WTC11 (cell line): ENCODE measurements at regions not wholly inside any gene's neighbourhood (a gene's known extent, or its start where the extent isn't known, plus 50 kb on each side); places are given as distances from the start of the nearest gene placed in this dataset.

ENCODE experiments used
- ATAC-seq: fragments of 200-7000 bp; cut with Tn5 transposase; 2 replicates; pipeline ENCODE4 v1.10.0; 2021; ENCODE audit warnings: mild to moderate bottlenecking, moderate library complexity
- CTCF ChIA-PET: fragments of 300-600 bp; sonication (Branson Sonifier 250); formaldehyde crosslinking; loops from one replicate; lab custom pipeline; 2021; ENCODE audit warnings: antibody characterized with exemption; lab: Charles Lee
- POLR2A ChIA-PET: fragments of 350-600 bp; sonication (Branson Sonifier 250); formaldehyde crosslinking; loops from one replicate; lab custom pipeline; 2021; ENCODE audit warnings: antibody characterized with exemption; lab: Charles Lee
- DNase-seq: peaks from one replicate; pipeline ENCODE4 v3.0.0; 2021; ENCODE audit warnings: low spot score
- H3K27ac Mint-ChIP-seq: 2 replicates; pipeline ENCODE4 v1.8.0; 2021; ENCODE audit warnings: mixed read lengths
- H3K27me3 Mint-ChIP-seq: 2 replicates; pipeline ENCODE4 v1.8.0; 2021; ENCODE audit warnings: low read depth, mild to moderate bottlenecking, moderate library complexity, mixed read lengths
- H3K36me3 Mint-ChIP-seq: 2 replicates; pipeline ENCODE4 v1.8.0; 2021; ENCODE audit warnings: mixed read lengths
- H3K4me1 Mint-ChIP-seq: 2 replicates; pipeline ENCODE4 v1.8.0; 2022; ENCODE audit warnings: mixed read lengths
- H3K4me3 Mint-ChIP-seq: 2 replicates; pipeline ENCODE4 v1.8.0; 2021; ENCODE audit warnings: mild to moderate bottlenecking, moderate library complexity, mixed read lengths
- H3K9me3 Mint-ChIP-seq: 2 replicates; pipeline ENCODE4 v1.8.0; 2021; ENCODE audit warnings: mixed read lengths
- ATF3 ChIP-seq: sonication (generic); formaldehyde crosslinking; conservative IDR thresholded peaks from 2 replicates; pipeline ENCODE4 v1.8.1; 2022; ENCODE audit warnings: mild to moderate bottlenecking, missing genetic modification reagents
- GRHL2 ChIP-seq: fragments of 250-450 bp; sonication (Bioruptor Pico); IDR thresholded peaks from 2 replicates; pipeline ENCODE4 v1.8.0; 2022; ENCODE audit warnings: mild to moderate bottlenecking, moderate library complexity; ENCODE audit not compliant: insufficient replicate concordance, severe bottlenecking
- GTF2I ChIP-seq: fragments of 250-450 bp; sonication (Bioruptor Pico); conservative IDR thresholded peaks from 2 replicates; pipeline ENCODE4 v1.4.0; 2021; ENCODE audit warnings: mild to moderate bottlenecking
- HMGA2 ChIP-seq: fragments of 250-450 bp; sonication (Bioruptor Pico); IDR thresholded peaks from 2 replicates; pipeline ENCODE4 v1.4.0; 2021; ENCODE audit warnings: mild to moderate bottlenecking, moderate library complexity
- HMGXB4 ChIP-seq: sonication (generic); formaldehyde crosslinking; IDR thresholded peaks from 2 replicates; pipeline ENCODE4 v1.8.1; 2023; ENCODE audit warnings: mild to moderate bottlenecking, moderate library complexity, missing genetic modification reagents
- MAX ChIP-seq: sonication (generic); formaldehyde crosslinking; IDR thresholded peaks from 2 replicates; pipeline ENCODE4 v1.8.0; 2022; ENCODE audit warnings: mild to moderate bottlenecking, missing genetic modification reagents
- NFATC4 ChIP-seq: fragments of 250-450 bp; sonication (Bioruptor Pico); IDR thresholded peaks from 2 replicates; pipeline ENCODE4 v1.9.0; 2021; ENCODE audit warnings: mild to moderate bottlenecking
- NR2C2 ChIP-seq: sonication (generic); formaldehyde crosslinking; IDR thresholded peaks from 2 replicates; pipeline ENCODE4 v1.8.0; 2022; ENCODE audit warnings: mild to moderate bottlenecking, missing genetic modification reagents
- NR3C1 ChIP-seq: sonication (generic); formaldehyde crosslinking; conservative IDR thresholded peaks from 2 replicates; pipeline ENCODE4 v1.8.1; 2023; ENCODE audit warnings: low read depth, mild to moderate bottlenecking, missing genetic modification reagents
- SOX15 ChIP-seq: fragments of 250-450 bp; sonication (Bioruptor Pico); IDR thresholded peaks from 2 replicates; pipeline ENCODE4 v1.9.0; 2021; ENCODE audit warnings: mild to moderate bottlenecking
- TEAD4 ChIP-seq: sonication (generic); formaldehyde crosslinking; IDR thresholded peaks from 2 replicates; pipeline ENCODE4 v1.8.0; 2022; ENCODE audit warnings: mild to moderate bottlenecking, missing genetic modification reagents
- TP53 ChIP-seq: sonication (generic); formaldehyde crosslinking; IDR thresholded peaks from 2 replicates; pipeline ENCODE4 v1.8.1; 2023; ENCODE audit warnings: mild to moderate bottlenecking, missing genetic modification reagents
- ZBTB21 ChIP-seq: sonication (generic); formaldehyde crosslinking; IDR thresholded peaks from 2 replicates; pipeline ENCODE4 v1.8.1; 2023; ENCODE audit warnings: mild to moderate bottlenecking, missing genetic modification reagents, borderline replicate concordance
- ZNF423 ChIP-seq: fragments of 250-450 bp; sonication (Bioruptor Pico); IDR thresholded peaks from 2 replicates; pipeline ENCODE4 v2.1.2; 2022; ENCODE audit warnings: mild to moderate bottlenecking, moderate library complexity
- ZSCAN18 ChIP-seq: fragments of 250-450 bp; sonication (Bioruptor Pico); IDR thresholded peaks from 2 replicates; pipeline ENCODE4 v2.1.2; 2022; ENCODE audit warnings: mild to moderate bottlenecking, moderate library complexity

DNA sequence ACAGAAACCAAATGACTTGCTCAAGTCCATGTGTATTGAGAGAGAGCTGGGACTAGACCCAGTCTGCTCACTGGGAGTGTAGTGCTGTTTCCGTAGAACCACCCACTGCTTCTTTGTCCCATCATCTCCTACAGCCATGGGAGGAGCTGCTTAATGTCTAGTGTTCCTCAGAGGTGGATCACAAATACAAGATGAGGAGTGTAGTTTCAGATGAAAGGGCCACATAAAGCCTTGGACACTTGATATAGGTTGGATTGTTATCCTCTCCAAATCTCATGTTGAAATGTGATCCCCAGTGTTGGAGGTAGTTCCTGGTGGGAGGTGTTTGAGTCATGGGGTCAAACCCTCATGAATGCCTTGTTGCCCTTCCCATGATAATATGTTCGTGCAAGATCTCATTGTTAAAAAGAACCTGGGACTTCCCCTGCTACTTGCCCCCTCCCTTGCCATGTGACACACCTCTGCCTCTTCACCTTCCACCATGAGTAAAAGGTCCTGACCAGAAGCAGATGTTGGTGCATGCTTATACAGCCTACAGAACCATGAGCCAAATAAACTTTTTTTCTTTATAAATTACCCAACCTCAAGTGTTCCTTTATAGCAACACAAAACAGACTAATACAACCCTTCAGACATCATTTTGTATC lies 127.5 kb upstream of the DNAH14 start:
- ChIA-PET POLR2A (no interaction called here), CTCF (interaction anchor here (0.6 to 1.2 kb wide), 3 partner anchors 50 to 121 kb away, joined by 3 to 4 read pairs (median 3); no protein-coding TSS in a partner anchor)
- Mint-ChIP-seq H3K9me3 (peaks cover 11% of the 10 kb centered on the region), H3K4me3 (no peak overlapping the region), H3K27me3 (peaks cover 5% of the 10 kb centered on the region), H3K27ac (no peak overlapping the region; the same call in 1 of the 2 replicates), H3K36me3 (0 out of 2 replicates have a peak, but pooled peaks cover 8% of the 10 kb centered on the region), H3K4me1 (peaks cover 30% of the 10 kb centered on the region)
- ATAC-seq (peak; percentile 72), DNase-seq (no peak)
- TF ChIP-seq SOX15 (CRISPR knock-in tag) = no peak
- TF ChIP-seq ZNF423 = peak; percentile 7; the same call in 1 of the 2 replicates

- H3K9me3 Mint-ChIP-seq = peaks cover 11% of the 10 kb centered on the region
- H3K4me1 Mint-ChIP-seq = peaks cover 30% of the 10 kb centered on the region
- ChIA-PET CTCF (interaction anchor here (1.2 kb wide), 1 partner anchor 49 kb away, joined by 3 read pairs; no protein-coding TSS in a partner anchor), POLR2A (no interaction called here)
- no peak overlapping the region for H3K27ac Mint-ChIP-seq
- no peak overlapping the region for H3K4me3 Mint-ChIP-seq
- TF ChIP-seq TP53 (CRISPR knock-in tag) = no peak
- no peak for TF ChIP-seq MAX (CRISPR knock-in tag)
- TF ChIP-seq ZSCAN18 = no peak
- peaks cover 5% of the 10 kb centered on the region for H3K27me3 Mint-ChIP-seq
- ATAC-seq = no peak
- H3K36me3 Mint-ChIP-seq = 0 out of 2 replicates have a peak, but pooled peaks cover 8% of the 10 kb centered on the region
- DNase-seq = no peak
These were observed 126.9 kb upstream of the DNAH14 start for GRCh38 chr1:224802617-224803016.

- 0 out of 2 replicates have a peak, but pooled peaks cover 6% of the 10 kb centered on the region for H3K36me3 Mint-ChIP-seq
- peaks cover 10% of the 10 kb centered on the region for H3K9me3 Mint-ChIP-seq
- POLR2A ChIA-PET = no interaction called here
- CTCF ChIA-PET = no interaction called here
- DNase-seq = no peak
- no peak overlapping the region for H3K27ac Mint-ChIP-seq
- peaks cover 5% of the 10 kb centered on the region for H3K27me3 Mint-ChIP-seq
- H3K4me1 Mint-ChIP-seq = peaks cover 30% of the 10 kb centered on the region
- no peak overlapping the region for H3K4me3 Mint-ChIP-seq
- ATAC-seq = no peak
- no peak for TF ChIP-seq HMGXB4 (CRISPR knock-in tag)
- no peak for TF ChIP-seq GRHL2 (CRISPR knock-in tag)
- no peak for TF ChIP-seq NR2C2
- TF ChIP-seq TEAD4 = no peak
- TF ChIP-seq NFATC4 = no peak
- TF ChIP-seq ZSCAN18 = no peak
- no peak for TF ChIP-seq GTF2I (CRISPR knock-in tag)
- TF ChIP-seq ZNF423 = no peak
- TF ChIP-seq ZBTB21 = no peak
- no peak for TF ChIP-seq NR3C1 (CRISPR knock-in tag)
- TF ChIP-seq ATF3 (CRISPR knock-in tag) = no peak
- TF ChIP-seq HMGA2 (CRISPR knock-in tag) = no peak
These were observed 125.3 kb upstream of the DNAH14 start for GRCh38 chr1:224804220-224804619.
